DND-41 (cell line): ENCODE measurements at regions not wholly inside any gene's neighbourhood (a gene's known extent, or its start where the extent isn't known, plus 50 kb on each side); places are given as distances from the start of the nearest gene placed in this dataset.

Experiments used
- ATAC-seq: fragments of 200-7000 bp; cut with Tn5 transposase; 3 replicates; pipeline ENCODE4 v1.9.1; 2021; ENCODE audit warnings: low read depth; ENCODE audit not compliant: insufficient read depth
- DNase-seq: peaks from one replicate; pipeline ENCODE4 v3.0.0-alpha.2; 2020
- H2AFZ ChIP-seq: 2 replicates; pipeline ENCODE4 v1.6.0; 2012; ENCODE audit warnings: low read depth, low read length
- H3K27ac ChIP-seq: 2 replicates; pipeline ENCODE4 v1.5.1; 2012; ENCODE audit warnings: low read length, inconsistent platforms
- H3K27me3 ChIP-seq: fragments of 200-600 bp; sonication (generic); 2 replicates; pipeline ENCODE4 v1.6.0; 2012; ENCODE audit warnings: low read length, mild to moderate bottlenecking, inconsistent platforms; ENCODE audit not compliant: insufficient read depth, poor library complexity
- H3K36me3 ChIP-seq: 2 replicates; pipeline ENCODE4 v1.5.1; 2012; ENCODE audit warnings: low read length, inconsistent platforms; ENCODE audit not compliant: insufficient read depth
- H3K4me1 ChIP-seq: 2 replicates; pipeline ENCODE4 v1.5.1; 2012; ENCODE audit warnings: mild to moderate bottlenecking, low read length; ENCODE audit not compliant: insufficient read depth
- H3K4me2 ChIP-seq: 2 replicates; pipeline ENCODE4 v1.6.0; 2012; ENCODE audit warnings: mild to moderate bottlenecking, moderate library complexity, low read length, inconsistent platforms; ENCODE audit not compliant: insufficient read depth
- H3K4me3 ChIP-seq, 2 experiments: fragments of 200-600 bp in 1 of 2; shearing (Covaris generic) in 1 of 2; 2 replicates each; pipeline ENCODE4 v1.5.1; 2012 to 2016; ENCODE audit warnings: inconsistent platforms in 2 of 2, low read length in 2 of 2, mild to moderate bottlenecking in 2 of 2, low read depth in 1 of 2, moderate library complexity in 1 of 2
- H3K79me2 ChIP-seq: 2 replicates; pipeline ENCODE4 v1.6.0; 2012; ENCODE audit warnings: low read length, inconsistent platforms; ENCODE audit not compliant: insufficient read depth
- H3K9ac ChIP-seq: 2 replicates; pipeline ENCODE4 v1.6.0; 2012; ENCODE audit warnings: low read depth, mild to moderate bottlenecking, inconsistent platforms, low read length, moderate library complexity
- H3K9me3 ChIP-seq: 2 replicates; pipeline ENCODE4 v1.5.1; 2012; ENCODE audit warnings: low read length, moderate library complexity, mild to moderate bottlenecking, inconsistent platforms; ENCODE audit not compliant: insufficient read depth, severe bottlenecking
- H4K20me1 ChIP-seq: 2 replicates; pipeline ENCODE4 v1.6.0; 2012; ENCODE audit warnings: low read length; ENCODE audit not compliant: insufficient read depth
- EZH2 ChIP-seq: IDR thresholded peaks from 3 replicates; pipeline ENCODE4 v1.6.1; 2012; ENCODE audit warnings: borderline replicate concordance, low read depth, mild to moderate bottlenecking, moderate library complexity, low read length, inconsistent platforms; ENCODE audit not compliant: severe bottlenecking
- TF ChIP-seq, protein P1 (sequence below): IDR thresholded peaks from 2 replicates; pipeline ENCODE4 v1.5.1; 2012; ENCODE audit warnings: borderline replicate concordance, low read length, moderate library complexity, mild to moderate bottlenecking; ENCODE audit not compliant: poor library complexity, severe bottlenecking; ENCODE audit errors: extremely low read depth

- Histone ChIP-seq H3K4me1 (no peaks in the 10 kb centered on the region), H4K20me1 (peaks cover 97% of the 10 kb centered on the region), H3K79me2 (peaks cover 100% of the 10 kb centered on the region), H3K36me3 (peaks cover 97% of the 10 kb centered on the region), H2AFZ (no peak overlapping the region), H3K27ac (no peak overlapping the region), H3K9me3 (no peaks in the 10 kb centered on the region), H3K4me2 (no peak overlapping the region), H3K27me3 (no peaks in the 10 kb centered on the region), H3K4me3 (no peak overlapping the region), H3K9ac (no peak overlapping the region)
- ATAC-seq, result no peak
- no peak for DNase-seq
- TF ChIP-seq EZH2, result no peak
- TF ChIP-seq, protein P1, sequence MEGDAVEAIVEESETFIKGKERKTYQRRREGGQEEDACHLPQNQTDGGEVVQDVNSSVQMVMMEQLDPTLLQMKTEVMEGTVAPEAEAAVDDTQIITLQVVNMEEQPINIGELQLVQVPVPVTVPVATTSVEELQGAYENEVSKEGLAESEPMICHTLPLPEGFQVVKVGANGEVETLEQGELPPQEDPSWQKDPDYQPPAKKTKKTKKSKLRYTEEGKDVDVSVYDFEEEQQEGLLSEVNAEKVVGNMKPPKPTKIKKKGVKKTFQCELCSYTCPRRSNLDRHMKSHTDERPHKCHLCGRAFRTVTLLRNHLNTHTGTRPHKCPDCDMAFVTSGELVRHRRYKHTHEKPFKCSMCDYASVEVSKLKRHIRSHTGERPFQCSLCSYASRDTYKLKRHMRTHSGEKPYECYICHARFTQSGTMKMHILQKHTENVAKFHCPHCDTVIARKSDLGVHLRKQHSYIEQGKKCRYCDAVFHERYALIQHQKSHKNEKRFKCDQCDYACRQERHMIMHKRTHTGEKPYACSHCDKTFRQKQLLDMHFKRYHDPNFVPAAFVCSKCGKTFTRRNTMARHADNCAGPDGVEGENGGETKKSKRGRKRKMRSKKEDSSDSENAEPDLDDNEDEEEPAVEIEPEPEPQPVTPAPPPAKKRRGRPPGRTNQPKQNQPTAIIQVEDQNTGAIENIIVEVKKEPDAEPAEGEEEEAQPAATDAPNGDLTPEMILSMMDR, result no peak
Observed at GRCh38 chr22:46086577-46087335, 63.6 kb upstream of the PPARA start.

GRCh38 chr22:46087336-46087690, 63.0 kb upstream of the PPARA start:
- Histone ChIP-seq H3K36me3 (peaks cover 99% of the 10 kb centered on the region), H3K4me3 (no peak overlapping the region), H3K27me3 (no peaks in the 10 kb centered on the region), H4K20me1 (peaks cover 97% of the 10 kb centered on the region), H3K4me2 (no peak overlapping the region), H3K79me2 (peaks cover 100% of the 10 kb centered on the region), H2AFZ (no peak overlapping the region), H3K4me1 (no peaks in the 10 kb centered on the region), H3K9me3 (no peaks in the 10 kb centered on the region), H3K27ac (no peak overlapping the region), H3K9ac (no peak overlapping the region)
- TF ChIP-seq, protein P1, result no peak
- no peak for TF ChIP-seq EZH2
- DNase-seq (no peak), ATAC-seq (no peak)

DNA sequence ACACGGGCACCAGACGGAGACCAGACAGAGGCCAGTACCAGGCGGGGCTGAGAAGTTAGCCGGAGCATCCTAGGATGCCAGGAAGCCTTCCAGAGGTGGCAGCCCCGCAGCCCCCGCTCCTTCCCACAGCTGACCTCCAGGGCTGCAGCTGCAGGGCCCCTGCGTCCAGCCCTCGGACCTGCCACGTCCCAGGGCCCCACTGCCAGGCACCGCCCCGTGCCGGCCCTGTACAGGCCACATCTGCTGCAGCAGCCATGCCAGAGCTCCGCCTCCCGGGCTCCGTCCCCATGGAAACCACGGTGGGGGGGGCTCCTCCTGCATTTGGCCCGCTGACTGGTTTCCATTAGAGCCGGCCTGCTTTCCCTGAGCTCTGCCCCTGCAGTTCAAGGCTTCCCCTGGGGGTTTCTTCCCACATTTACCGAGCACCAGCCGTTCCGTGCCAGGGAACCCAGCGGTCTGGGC, 62.5 kb upstream of the PPARA start:
- Histone ChIP-seq H3K9me3 (no peaks in the 10 kb centered on the region), H3K27ac (no peak overlapping the region), H3K79me2 (peaks cover 100% of the 10 kb centered on the region), H3K9ac (no peak overlapping the region), H3K4me1 (no peaks in the 10 kb centered on the region), H3K4me3 (no peak overlapping the region), H3K27me3 (no peaks in the 10 kb centered on the region), H3K36me3 (peaks cover 99% of the 10 kb centered on the region), H4K20me1 (peaks cover 98% of the 10 kb centered on the region), H2AFZ (no peak overlapping the region), H3K4me2 (no peak overlapping the region)
- 0 out of 3 replicates have a peak, but pooled peaks have one; percentile 34 for ATAC-seq
- DNase-seq, result peak; percentile 40
- TF ChIP-seq EZH2, result no peak
- TF ChIP-seq, protein P1, result no peak
